ENCODE measurements at regions not wholly inside any gene's neighbourhood (a gene's known extent, or its start where the extent isn't known, plus 50 kb on each side); places are given as distances from the start of the nearest gene placed in this dataset.

- TF ChIP-seq CTCF (IDR thresholded peaks at IDR 0.05; ENCODE audit: poor library complexity, severe bottlenecking): no peak
- TF ChIP-seq EZH2 (IDR thresholded peaks at IDR 0.05; ENCODE audit: borderline replicate concordance, insufficient read depth, low read length, poor library complexity, severe bottlenecking): no peak
- TF ChIP-seq EP300 (conservative IDR thresholded peaks at IDR 0.05; ENCODE audit: poor library complexity, severe bottlenecking): no peak
- no peak for TF ChIP-seq REST (IDR thresholded peaks at IDR 0.05; ENCODE audit: borderline replicate concordance)
Observed at GRCh38 chr13:72617186-72617585, 110.2 kb downstream of the MZT1 start.

Data from neural cell (in vitro differentiated cells).